PFSK-1 (cell line): ENCODE measurements at regions not wholly inside any gene's neighbourhood (a gene's known extent, or its start where the extent isn't known, plus 50 kb on each side); places are given as distances from the start of the nearest gene placed in this dataset.

Source experiments
- FOXP2 ChIP-seq: optimal IDR thresholded peaks from 2 replicates; pipeline ENCODE3; 2011; ENCODE audit warnings: borderline replicate concordance, control low read depth, inconsistent platforms; ENCODE audit not compliant: insufficient read depth; ENCODE audit errors: extremely low read length, extremely low read depth
- POLR2AphosphoS5 ChIP-seq: IDR thresholded peaks from 2 replicates; pipeline ENCODE4 v1.6.1; 2012; ENCODE audit warnings: low read depth, mild to moderate bottlenecking, control low read depth, low read length, moderate library complexity
- REST ChIP-seq, 2 experiments: IDR thresholded peaks; 2 replicates each; pipeline versions ENCODE4 v1.6.1 to v1.8.0; 2011 to 2012; ENCODE audit warnings: low read depth in 2 of 2, low read length in 2 of 2, control low read depth in 1 of 2, inconsistent platforms in 1 of 2, mild to moderate bottlenecking in 1 of 2, moderate library complexity in 1 of 2; ENCODE audit not compliant: insufficient read depth in 1 of 2
- SIN3A ChIP-seq: IDR thresholded peaks from 2 replicates; pipeline ENCODE4 v1.6.1; 2012; ENCODE audit warnings: mild to moderate bottlenecking, low read length, moderate library complexity, borderline replicate concordance; ENCODE audit not compliant: insufficient read depth
- TAF1 ChIP-seq: IDR thresholded peaks from 2 replicates; pipeline ENCODE4 v1.6.1; 2012; ENCODE audit warnings: low read length, control low read depth, borderline replicate concordance; ENCODE audit not compliant: insufficient read depth

GRCh38 chr18:73920033-73920432 is 227.6 kb downstream of the FBXO15 start:
- no peak for TF ChIP-seq POLR2AphosphoS5
- TF ChIP-seq TAF1 = no peak
- TF ChIP-seq REST (IDR thresholded peaks at IDR 0.05; ENCODE audit: insufficient read depth in 1 of 2, low read depth in 2 of 2, low read length in 2 of 2) = no peak
- TF ChIP-seq SIN3A = no peak
- no peak for TF ChIP-seq FOXP2

GRCh38 chr18:73918816-73919215 is 228.8 kb downstream of the FBXO15 start:
- TF ChIP-seq REST (IDR thresholded peaks at IDR 0.05; ENCODE audit: insufficient read depth in 1 of 2, low read depth in 2 of 2, low read length in 2 of 2) = no peak
- no peak for TF ChIP-seq TAF1
- no peak for TF ChIP-seq FOXP2

GRCh38 chr18:73917046-73917445 is 230.6 kb downstream of the FBXO15 start:
- TF ChIP-seq SIN3A (no peak), FOXP2 (no peak), POLR2AphosphoS5 (no peak), TAF1 (no peak), REST (IDR thresholded peaks at IDR 0.05; ENCODE audit: insufficient read depth in 1 of 2, low read depth in 2 of 2, low read length in 2 of 2) (no peak)

GRCh38 chr18:73913505-73913904 is 234.1 kb downstream of the FBXO15 start:
- TF ChIP-seq POLR2AphosphoS5 (no peak), FOXP2 (no peak), TAF1 (no peak), SIN3A (no peak), REST (IDR thresholded peaks at IDR 0.05; ENCODE audit: insufficient read depth in 1 of 2, low read depth in 2 of 2, low read length in 2 of 2) (no peak)

- TF ChIP-seq REST (IDR thresholded peaks at IDR 0.05; ENCODE audit: insufficient read depth in 1 of 2, low read depth in 2 of 2, low read length in 2 of 2) (peak; percentile 89 to 99), POLR2AphosphoS5 (no peak), FOXP2 (no peak)
Observed at GRCh38 chr18:73908323-73908722, 239.3 kb downstream of the FBXO15 start.
